ENCODE measurements at regions not wholly inside any gene's neighbourhood (a gene's known extent, or its start where the extent isn't known, plus 50 kb on each side); places are given as distances from the start of the nearest gene placed in this dataset.

DNA sequence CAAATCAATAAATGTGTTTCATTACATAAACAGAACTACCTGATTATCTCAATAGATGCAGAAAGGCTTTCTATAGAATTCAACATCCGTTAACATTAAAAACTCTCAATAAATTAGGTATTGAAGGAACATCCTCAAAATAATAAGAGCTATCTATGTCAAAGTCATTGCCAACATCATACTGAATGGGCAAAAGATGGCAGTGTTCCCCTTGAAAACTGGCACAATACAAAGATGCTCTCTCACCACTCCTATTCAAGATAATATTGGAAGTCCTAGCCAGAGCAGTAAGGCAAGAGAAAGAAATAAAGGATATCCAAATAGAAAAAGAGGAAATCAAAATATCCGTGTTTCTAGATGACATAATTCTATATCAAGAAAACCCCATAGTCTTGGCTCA lies 466.4 kb downstream of the MAGEE1 start:
- H3K4me3 ChIP-seq (ENCODE audit: low read depth, low read length), result no peak overlapping the region
- CTCF ChIA-PET, result interaction anchor here (0.6 kb wide), 1 partner anchor 708 kb away, joined by 3 read pairs; no protein-coding TSS in a partner anchor
- H3K9me3 ChIP-seq (ENCODE audit: control insufficient read depth, insufficient read depth, low read depth, low read length), result peaks cover 6% of the 10 kb centered on the region
- H3K4me1 ChIP-seq (ENCODE audit: control insufficient read depth, insufficient read depth, low read length), result no peaks in the 10 kb centered on the region
- H3K27ac ChIP-seq (ENCODE audit: extremely low read depth, low read depth, low read length), result no peak overlapping the region
- no peaks in the 10 kb centered on the region for H3K36me3 ChIP-seq (ENCODE audit: control insufficient read depth in 2 of 2, insufficient read depth in 1 of 2, low read length in 2 of 2)
- no peak for TF ChIP-seq ZBTB48 (tag by site-specific recombination; IDR thresholded peaks at IDR 0.05)
- TF ChIP-seq, protein P1, sequence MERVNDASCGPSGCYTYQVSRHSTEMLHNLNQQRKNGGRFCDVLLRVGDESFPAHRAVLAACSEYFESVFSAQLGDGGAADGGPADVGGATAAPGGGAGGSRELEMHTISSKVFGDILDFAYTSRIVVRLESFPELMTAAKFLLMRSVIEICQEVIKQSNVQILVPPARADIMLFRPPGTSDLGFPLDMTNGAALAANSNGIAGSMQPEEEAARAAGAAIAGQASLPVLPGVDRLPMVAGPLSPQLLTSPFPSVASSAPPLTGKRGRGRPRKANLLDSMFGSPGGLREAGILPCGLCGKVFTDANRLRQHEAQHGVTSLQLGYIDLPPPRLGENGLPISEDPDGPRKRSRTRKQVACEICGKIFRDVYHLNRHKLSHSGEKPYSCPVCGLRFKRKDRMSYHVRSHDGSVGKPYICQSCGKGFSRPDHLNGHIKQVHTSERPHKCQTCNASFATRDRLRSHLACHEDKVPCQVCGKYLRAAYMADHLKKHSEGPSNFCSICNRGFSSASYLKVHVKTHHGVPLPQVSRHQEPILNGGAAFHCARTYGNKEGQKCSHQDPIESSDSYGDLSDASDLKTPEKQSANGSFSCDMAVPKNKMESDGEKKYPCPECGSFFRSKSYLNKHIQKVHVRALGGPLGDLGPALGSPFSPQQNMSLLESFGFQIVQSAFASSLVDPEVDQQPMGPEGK (tag by site-specific recombination; IDR thresholded peaks at IDR 0.05), result no peak
- TF ChIP-seq, protein P2, sequence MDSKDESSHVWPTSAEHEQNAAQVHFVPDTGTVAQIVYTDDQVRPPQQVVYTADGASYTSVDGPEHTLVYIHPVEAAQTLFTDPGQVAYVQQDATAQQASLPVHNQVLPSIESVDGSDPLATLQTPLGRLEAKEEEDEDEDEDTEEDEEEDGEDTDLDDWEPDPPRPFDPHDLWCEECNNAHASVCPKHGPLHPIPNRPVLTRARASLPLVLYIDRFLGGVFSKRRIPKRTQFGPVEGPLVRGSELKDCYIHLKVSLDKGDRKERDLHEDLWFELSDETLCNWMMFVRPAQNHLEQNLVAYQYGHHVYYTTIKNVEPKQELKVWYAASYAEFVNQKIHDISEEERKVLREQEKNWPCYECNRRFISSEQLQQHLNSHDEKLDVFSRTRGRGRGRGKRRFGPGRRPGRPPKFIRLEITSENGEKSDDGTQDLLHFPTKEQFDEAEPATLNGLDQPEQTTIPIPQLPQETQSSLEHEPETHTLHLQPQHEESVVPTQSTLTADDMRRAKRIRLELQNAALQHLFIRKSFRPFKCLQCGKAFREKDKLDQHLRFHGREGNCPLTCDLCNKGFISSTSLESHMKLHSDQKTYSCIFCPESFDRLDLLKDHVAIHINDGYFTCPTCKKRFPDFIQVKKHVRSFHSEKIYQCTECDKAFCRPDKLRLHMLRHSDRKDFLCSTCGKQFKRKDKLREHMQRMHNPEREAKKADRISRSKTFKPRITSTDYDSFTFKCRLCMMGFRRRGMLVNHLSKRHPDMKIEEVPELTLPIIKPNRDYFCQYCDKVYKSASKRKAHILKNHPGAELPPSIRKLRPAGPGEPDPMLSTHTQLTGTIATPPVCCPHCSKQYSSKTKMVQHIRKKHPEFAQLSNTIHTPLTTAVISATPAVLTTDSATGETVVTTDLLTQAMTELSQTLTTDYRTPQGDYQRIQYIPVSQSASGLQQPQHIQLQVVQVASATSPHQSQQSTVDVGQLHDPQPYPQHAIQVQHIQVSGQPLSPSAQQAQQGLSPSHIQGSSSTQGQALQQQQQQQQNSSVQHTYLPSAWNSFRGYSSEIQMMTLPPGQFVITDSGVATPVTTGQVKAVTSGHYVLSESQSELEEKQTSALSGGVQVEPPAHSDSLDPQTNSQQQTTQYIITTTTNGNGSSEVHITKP (tag by site-specific recombination; IDR thresholded peaks at IDR 0.05), result no peak
- no peak for TF ChIP-seq YY2 (tag by site-specific recombination; IDR thresholded peaks at IDR 0.05)
- TF ChIP-seq ZNF433 (tag by site-specific recombination; IDR thresholded peaks at IDR 0.05; ENCODE audit: low read depth), result no peak
- TF ChIP-seq ZNF394 (tag by site-specific recombination; IDR thresholded peaks at IDR 0.05; ENCODE audit: borderline replicate concordance), result no peak
- TF ChIP-seq ZSCAN23 (tag by site-specific recombination; IDR thresholded peaks at IDR 0.05), result no peak
- TF ChIP-seq ZFP41 (tag by site-specific recombination; IDR thresholded peaks at IDR 0.05; ENCODE audit: borderline replicate concordance), result no peak
- TF ChIP-seq ZNF16 (tag by site-specific recombination; IDR thresholded peaks at IDR 0.05; ENCODE audit: low read depth), result no peak
- POLR2A ChIA-PET, result no interaction called here

DNA sequence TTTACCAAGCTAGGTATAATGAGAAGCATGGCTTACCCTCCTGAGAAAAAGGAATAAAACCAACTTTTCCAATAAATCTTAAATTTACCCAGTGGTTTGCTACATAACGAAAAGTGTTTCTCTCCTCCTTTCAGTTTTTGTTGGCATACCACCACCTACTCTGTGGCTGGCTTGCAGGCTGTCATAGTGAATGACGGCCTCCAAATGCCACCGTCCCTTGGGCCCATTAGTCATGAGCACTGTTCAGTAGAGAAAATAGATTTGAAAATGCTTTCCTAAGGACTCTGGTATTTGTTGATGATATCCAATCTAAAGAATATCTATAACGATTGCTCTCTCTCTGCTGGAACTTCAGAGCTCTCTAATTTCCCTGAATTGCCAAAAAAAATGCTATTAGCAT lies 488.3 kb downstream of the MAGEE1 start:
- Histone ChIP-seq H3K9me3 (ENCODE audit: control insufficient read depth, insufficient read depth, low read depth, low read length) (no peaks in the 10 kb centered on the region; the same call in 1 of the 2 replicates), H3K4me1 (ENCODE audit: control insufficient read depth, insufficient read depth, low read length) (no peaks in the 10 kb centered on the region), H3K4me3 (ENCODE audit: low read depth, low read length) (no peak overlapping the region), H3K36me3 (ENCODE audit: control insufficient read depth in 2 of 2, insufficient read depth in 1 of 2, low read length in 2 of 2) (no peaks in the 10 kb centered on the region), H3K27ac (ENCODE audit: extremely low read depth, low read depth, low read length) (no peak overlapping the region)
- TF ChIP-seq ZNF24 (tag by site-specific recombination; IDR thresholded peaks at IDR 0.05), result no peak
- TF ChIP-seq HOXD13 (CRISPR knock-in tag; IDR thresholded peaks at IDR 0.05; ENCODE audit: borderline replicate concordance), result no peak
- TF ChIP-seq ZNF548 (tag by site-specific recombination; IDR thresholded peaks at IDR 0.05), result no peak
- TF ChIP-seq ZNF585B (tag by site-specific recombination; IDR thresholded peaks at IDR 0.05), result no peak
- no peak for TF ChIP-seq ZBTB1 (tag by site-specific recombination; IDR thresholded peaks at IDR 0.05)
- no peak for TF ChIP-seq REPIN1 (tag by site-specific recombination; IDR thresholded peaks at IDR 0.05; ENCODE audit: low read depth)
- TF ChIP-seq, protein P3, sequence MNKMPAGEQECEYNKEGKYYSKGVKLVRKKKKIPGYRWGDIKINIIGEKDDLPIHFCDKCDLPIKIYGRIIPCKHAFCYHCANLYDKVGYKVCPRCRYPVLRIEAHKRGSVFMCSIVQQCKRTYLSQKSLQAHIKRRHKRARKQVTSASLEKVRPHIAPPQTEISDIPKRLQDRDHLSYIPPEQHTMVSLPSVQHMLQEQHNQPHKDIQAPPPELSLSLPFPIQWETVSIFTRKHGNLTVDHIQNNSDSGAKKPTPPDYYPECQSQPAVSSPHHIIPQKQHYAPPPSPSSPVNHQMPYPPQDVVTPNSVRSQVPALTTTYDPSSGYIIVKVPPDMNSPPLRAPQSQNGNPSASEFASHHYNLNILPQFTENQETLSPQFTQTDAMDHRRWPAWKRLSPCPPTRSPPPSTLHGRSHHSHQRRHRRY (tag by site-specific recombination; IDR thresholded peaks at IDR 0.05), result no peak
- no peak for TF ChIP-seq ZNF600 (tag by site-specific recombination; IDR thresholded peaks at IDR 0.05)
- TF ChIP-seq ZNF558 (tag by site-specific recombination; IDR thresholded peaks at IDR 0.05), result no peak
- TF ChIP-seq, protein P4, sequence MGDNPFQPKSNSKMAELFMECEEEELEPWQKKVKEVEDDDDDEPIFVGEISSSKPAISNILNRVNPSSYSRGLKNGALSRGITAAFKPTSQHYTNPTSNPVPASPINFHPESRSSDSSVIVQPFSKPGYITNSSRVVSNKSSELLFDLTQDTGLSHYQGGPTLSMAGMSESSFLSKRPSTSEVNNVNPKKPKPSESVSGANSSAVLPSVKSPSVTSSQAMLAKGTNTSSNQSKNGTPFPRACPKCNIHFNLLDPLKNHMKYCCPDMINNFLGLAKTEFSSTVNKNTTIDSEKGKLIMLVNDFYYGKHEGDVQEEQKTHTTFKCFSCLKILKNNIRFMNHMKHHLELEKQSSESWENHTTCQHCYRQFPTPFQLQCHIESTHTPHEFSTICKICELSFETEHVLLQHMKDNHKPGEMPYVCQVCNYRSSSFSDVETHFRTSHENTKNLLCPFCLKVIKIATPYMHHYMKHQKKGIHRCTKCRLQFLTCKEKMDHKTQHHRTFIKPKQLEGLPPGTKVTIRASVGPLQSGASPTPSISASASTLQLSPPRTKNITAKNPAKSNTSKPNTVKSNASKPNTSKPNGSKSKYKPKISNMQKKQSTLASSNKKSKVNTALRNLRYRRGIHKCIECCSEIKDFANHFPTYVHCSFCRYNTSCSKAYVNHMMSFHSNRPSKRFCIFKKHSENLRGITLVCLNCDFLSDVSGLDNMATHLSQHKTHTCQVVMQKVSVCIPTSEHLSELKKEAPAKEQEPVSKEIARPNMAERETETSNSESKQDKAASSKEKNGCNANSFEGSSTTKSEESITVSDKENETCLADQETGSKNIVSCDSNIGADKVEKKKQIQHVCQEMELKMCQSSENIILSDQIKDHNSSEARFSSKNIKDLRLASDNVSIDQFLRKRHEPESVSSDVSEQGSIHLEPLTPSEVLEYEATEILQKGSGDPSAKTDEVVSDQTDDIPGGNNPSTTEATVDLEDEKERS (tag by site-specific recombination; IDR thresholded peaks at IDR 0.05), result no peak
- no peak for TF ChIP-seq ZNF146 (tag by site-specific recombination; IDR thresholded peaks at IDR 0.05)
- no peak for TF ChIP-seq GFI1B (tag by site-specific recombination; IDR thresholded peaks at IDR 0.05)
- TF ChIP-seq ZBTB48 (tag by site-specific recombination; IDR thresholded peaks at IDR 0.05), result no peak
- TF ChIP-seq, protein P5, sequence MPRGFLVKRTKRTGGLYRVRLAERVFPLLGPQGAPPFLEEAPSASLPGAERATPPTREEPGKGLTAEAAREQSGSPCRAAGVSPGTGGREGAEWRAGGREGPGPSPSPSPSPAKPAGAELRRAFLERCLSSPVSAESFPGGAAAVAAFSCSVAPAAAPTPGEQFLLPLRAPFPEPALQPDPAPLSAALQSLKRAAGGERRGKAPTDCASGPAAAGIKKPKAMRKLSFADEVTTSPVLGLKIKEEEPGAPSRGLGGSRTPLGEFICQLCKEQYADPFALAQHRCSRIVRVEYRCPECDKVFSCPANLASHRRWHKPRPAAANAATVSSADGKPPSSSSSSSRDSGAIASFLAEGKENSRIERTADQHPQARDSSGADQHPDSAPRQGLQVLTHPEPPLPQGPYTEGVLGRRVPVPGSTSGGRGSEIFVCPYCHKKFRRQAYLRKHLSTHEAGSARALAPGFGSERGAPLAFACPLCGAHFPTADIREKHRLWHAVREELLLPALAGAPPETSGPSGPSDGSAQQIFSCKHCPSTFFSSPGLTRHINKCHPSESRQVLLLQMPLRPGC (tag by site-specific recombination; IDR thresholded peaks at IDR 0.05), result no peak
- TF ChIP-seq FEZF1 (tag by site-specific recombination; IDR thresholded peaks at IDR 0.05), result no peak
- no peak for TF ChIP-seq ZNF510 (tag by site-specific recombination; IDR thresholded peaks at IDR 0.05; ENCODE audit: insufficient replicate concordance)
- POLR2A ChIA-PET, result no interaction called here
- CTCF ChIA-PET, result interaction anchor here (0.6 kb wide), 1 partner anchor 1546 kb away, joined by 3 read pairs; no protein-coding TSS in a partner anchor
